Loucy (cell line): ENCODE measurements at regions not wholly inside any gene's neighbourhood (a gene's known extent, or its start where the extent isn't known, plus 50 kb on each side); places are given as distances from the start of the nearest gene placed in this dataset.

Experiments used
- H2AFZ ChIP-seq: fragments of 200-600 bp; sonication (generic); 2 replicates; pipeline ENCODE4 v1.6.0; 2016; ENCODE audit warnings: antibody characterized with exemption, mild to moderate bottlenecking, low read length, moderate library complexity
- H3F3A ChIP-seq: fragments of 200-600 bp; 2 replicates; pipeline ENCODE4 v1.6.0; 2016; ENCODE audit warnings: antibody characterized with exemption, low read depth, mild to moderate bottlenecking
- H3K27me3 ChIP-seq: fragments of 200-600 bp; sonication (generic); 2 replicates; pipeline ENCODE4 v1.6.1; 2014; ENCODE audit warnings: low read length, mild to moderate bottlenecking; ENCODE audit not compliant: insufficient read depth, poor library complexity, severe bottlenecking
- H3K36me3 ChIP-seq: fragments of 200-600 bp; sonication (generic); 2 replicates; pipeline ENCODE4 v1.6.1; 2016; ENCODE audit warnings: low read length; ENCODE audit not compliant: insufficient read depth
- H3K4me1 ChIP-seq: fragments of 200-600 bp; sonication (generic); 2 replicates; pipeline ENCODE4 v1.5.1; 2014; ENCODE audit warnings: low read length, mild to moderate bottlenecking; ENCODE audit not compliant: insufficient read depth, poor library complexity, severe bottlenecking
- H3K4me2 ChIP-seq: fragments of 200-600 bp; sonication (generic); 2 replicates; pipeline ENCODE4 v1.6.0; 2014; ENCODE audit warnings: antibody characterized with exemption, low read length, low read depth, mild to moderate bottlenecking; ENCODE audit not compliant: poor library complexity, severe bottlenecking
- H3K4me3 ChIP-seq: fragments of 200-600 bp; sonication (generic); 2 replicates; pipeline ENCODE4 v1.5.1; 2014; ENCODE audit warnings: low read length, mild to moderate bottlenecking, mixed read lengths; ENCODE audit not compliant: poor library complexity, severe bottlenecking
- H3K79me2 ChIP-seq: fragments of 200-600 bp; sonication (generic); 2 replicates; pipeline ENCODE4 v1.6.1; 2014; ENCODE audit warnings: low read length; ENCODE audit not compliant: insufficient read depth
- H3K9ac ChIP-seq: fragments of 200-600 bp; sonication (generic); 2 replicates; pipeline ENCODE4 v1.6.0; 2014; ENCODE audit warnings: mild to moderate bottlenecking, low read depth, low read length, moderate library complexity; ENCODE audit not compliant: poor library complexity, severe bottlenecking
- H3K9me2 ChIP-seq: fragments of 200-600 bp; sonication (generic); replicated peaks from 2 replicates; pipeline ENCODE4 v1.6.1; 2016; ENCODE audit warnings: low read depth, low read length, mixed read lengths
- H3K9me3 ChIP-seq: fragments of 200-600 bp; sonication (generic); 2 replicates; pipeline ENCODE4 v1.6.1; 2014; ENCODE audit warnings: mild to moderate bottlenecking, antibody characterized with exemption, low read length, low read depth; ENCODE audit not compliant: insufficient read depth
- H4K20me1 ChIP-seq: fragments of 200-600 bp; sonication (generic); 2 replicates; pipeline ENCODE4 v1.6.0; 2014; ENCODE audit warnings: antibody characterized with exemption, low read length, mild to moderate bottlenecking; ENCODE audit not compliant: insufficient read depth, poor library complexity, severe bottlenecking
- EZH2phosphoT487 ChIP-seq: fragments of 200-600 bp; IDR thresholded peaks from 2 replicates; pipeline ENCODE4 v1.6.1; 2018; ENCODE audit warnings: antibody characterized with exemption, mild to moderate bottlenecking, moderate library complexity, borderline replicate concordance
- TF ChIP-seq, protein P1 (sequence below): fragments of 200-600 bp; sonication (generic); conservative IDR thresholded peaks from 2 replicates; pipeline ENCODE4 v1.5.1; 2014; ENCODE audit warnings: mild to moderate bottlenecking, antibody characterized with exemption, low read length

DNA sequence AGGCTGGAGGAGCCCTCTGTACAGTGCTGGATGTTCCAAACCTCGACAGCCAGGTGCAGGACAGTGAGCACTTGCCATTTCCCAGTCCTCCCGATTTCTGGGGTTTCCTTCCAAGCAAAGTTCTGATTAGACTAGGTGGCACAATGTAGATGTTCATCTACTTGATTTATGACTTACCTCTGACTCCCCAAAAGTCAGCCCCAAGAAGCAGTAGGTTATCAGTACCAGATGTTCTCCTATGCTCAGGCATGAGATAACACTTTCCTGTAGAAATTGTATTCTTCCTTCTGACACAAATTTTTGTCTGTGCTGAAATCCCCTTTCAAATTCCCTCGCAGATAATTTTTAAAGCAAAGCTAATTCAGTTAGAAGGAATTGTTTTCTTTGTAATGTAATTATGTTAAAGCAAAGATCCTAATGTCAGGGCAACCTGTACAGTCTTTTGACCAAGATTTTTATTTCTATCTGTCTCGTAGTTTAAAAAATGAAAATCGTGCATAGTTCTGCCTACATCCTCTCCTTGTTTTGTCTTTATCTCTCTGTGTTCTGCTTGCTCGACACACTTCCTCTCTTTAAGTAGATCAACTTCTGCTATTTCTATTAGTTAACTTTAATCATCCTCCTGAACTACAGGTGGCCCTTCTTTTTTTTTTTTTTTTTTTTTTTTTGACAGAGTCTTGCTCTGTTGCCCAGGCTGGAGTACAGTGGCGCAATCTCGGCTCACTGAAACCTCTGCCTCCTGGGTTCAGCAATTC, 102.4 kb upstream of the PJA2 start:
- H3F3A ChIP-seq: no peaks in the 10 kb centered on the region
- H3K9me2 ChIP-seq: no peaks in the 10 kb centered on the region
- H2AFZ ChIP-seq: no peak overlapping the region
- H3K9me3 ChIP-seq: no peaks in the 10 kb centered on the region
- H4K20me1 ChIP-seq: no peaks in the 10 kb centered on the region
- TF ChIP-seq EZH2phosphoT487: no peak
- TF ChIP-seq, protein P1, sequence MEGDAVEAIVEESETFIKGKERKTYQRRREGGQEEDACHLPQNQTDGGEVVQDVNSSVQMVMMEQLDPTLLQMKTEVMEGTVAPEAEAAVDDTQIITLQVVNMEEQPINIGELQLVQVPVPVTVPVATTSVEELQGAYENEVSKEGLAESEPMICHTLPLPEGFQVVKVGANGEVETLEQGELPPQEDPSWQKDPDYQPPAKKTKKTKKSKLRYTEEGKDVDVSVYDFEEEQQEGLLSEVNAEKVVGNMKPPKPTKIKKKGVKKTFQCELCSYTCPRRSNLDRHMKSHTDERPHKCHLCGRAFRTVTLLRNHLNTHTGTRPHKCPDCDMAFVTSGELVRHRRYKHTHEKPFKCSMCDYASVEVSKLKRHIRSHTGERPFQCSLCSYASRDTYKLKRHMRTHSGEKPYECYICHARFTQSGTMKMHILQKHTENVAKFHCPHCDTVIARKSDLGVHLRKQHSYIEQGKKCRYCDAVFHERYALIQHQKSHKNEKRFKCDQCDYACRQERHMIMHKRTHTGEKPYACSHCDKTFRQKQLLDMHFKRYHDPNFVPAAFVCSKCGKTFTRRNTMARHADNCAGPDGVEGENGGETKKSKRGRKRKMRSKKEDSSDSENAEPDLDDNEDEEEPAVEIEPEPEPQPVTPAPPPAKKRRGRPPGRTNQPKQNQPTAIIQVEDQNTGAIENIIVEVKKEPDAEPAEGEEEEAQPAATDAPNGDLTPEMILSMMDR: no peak
- no peak overlapping the region for H3K4me3 ChIP-seq
- no peak overlapping the region for H3K9ac ChIP-seq
- H3K79me2 ChIP-seq: no peaks in the 10 kb centered on the region
- no peaks in the 10 kb centered on the region for H3K27me3 ChIP-seq
- H3K4me1 ChIP-seq: no peaks in the 10 kb centered on the region
- no peaks in the 10 kb centered on the region for H3K36me3 ChIP-seq
- H3K4me2 ChIP-seq: no peak overlapping the region

DNA sequence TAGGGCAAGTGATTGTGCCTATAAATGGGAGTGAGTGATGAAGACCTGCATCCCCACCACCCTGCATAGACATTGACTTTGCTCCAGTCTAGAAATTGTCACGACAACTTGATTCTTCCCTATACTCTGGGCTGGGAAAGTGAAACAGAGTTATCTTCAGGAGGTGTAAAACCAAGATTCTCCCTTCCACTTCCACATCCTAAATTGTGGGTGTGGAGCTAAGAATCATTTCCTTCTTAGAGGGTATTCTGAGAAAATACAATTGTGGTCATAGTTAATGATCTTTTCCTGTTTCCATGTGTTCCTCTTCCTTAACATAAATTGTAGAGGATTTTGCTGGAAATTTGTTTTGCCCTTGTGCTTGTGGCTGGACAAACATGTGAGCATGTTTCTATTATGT, 96.8 kb upstream of the PJA2 start:
- no peaks in the 10 kb centered on the region for H3K9me2 ChIP-seq
- no peak overlapping the region for H3K9ac ChIP-seq
- H2AFZ ChIP-seq: no peak overlapping the region
- no peak for TF ChIP-seq EZH2phosphoT487
- TF ChIP-seq, protein P1: no peak
- no peaks in the 10 kb centered on the region for H3F3A ChIP-seq
- H4K20me1 ChIP-seq: no peaks in the 10 kb centered on the region
- H3K79me2 ChIP-seq: no peaks in the 10 kb centered on the region
- H3K4me2 ChIP-seq: no peak overlapping the region
- no peaks in the 10 kb centered on the region for H3K27me3 ChIP-seq
- H3K4me1 ChIP-seq: no peaks in the 10 kb centered on the region
- no peak overlapping the region for H3K4me3 ChIP-seq
- H3K36me3 ChIP-seq: no peaks in the 10 kb centered on the region
- no peaks in the 10 kb centered on the region for H3K9me3 ChIP-seq

DNA sequence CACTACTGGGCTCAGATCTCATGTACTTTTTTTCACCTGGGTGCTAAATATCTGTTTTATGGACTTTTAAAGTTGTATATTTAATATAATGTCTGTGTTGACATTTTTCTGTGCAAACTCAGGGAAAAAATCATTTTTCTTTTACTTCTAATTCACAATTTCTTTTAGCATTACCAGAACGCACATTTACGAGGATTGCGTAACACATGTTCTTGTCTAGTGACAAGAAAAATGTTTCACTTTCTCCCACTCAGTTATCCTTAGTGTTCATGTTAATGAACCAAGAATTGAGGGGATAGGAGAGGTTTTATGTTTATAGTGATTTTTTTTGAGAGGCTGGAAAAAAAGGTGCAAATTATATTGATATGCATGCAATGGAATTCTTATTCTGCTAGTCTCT, 86.3 kb upstream of the PJA2 start:
- Histone ChIP-seq H3K9ac (no peak overlapping the region), H4K20me1 (no peaks in the 10 kb centered on the region), H3K36me3 (no peaks in the 10 kb centered on the region), H3F3A (no peaks in the 10 kb centered on the region), H3K9me2 (no peaks in the 10 kb centered on the region), H2AFZ (no peak overlapping the region), H3K4me1 (no peaks in the 10 kb centered on the region), H3K4me2 (no peak overlapping the region), H3K79me2 (no peaks in the 10 kb centered on the region), H3K9me3 (no peaks in the 10 kb centered on the region), H3K27me3 (no peaks in the 10 kb centered on the region), H3K4me3 (no peak overlapping the region)
- TF ChIP-seq EZH2phosphoT487: no peak
- TF ChIP-seq, protein P1: no peak
